ENCODE measurements at regions not wholly inside any gene's neighbourhood (a gene's known extent, or its start where the extent isn't known, plus 50 kb on each side); places are given as distances from the start of the nearest gene placed in this dataset.
A peak's percentile ranks its signal among the peaks of the same experiment; 100 is the strongest.

DNA sequence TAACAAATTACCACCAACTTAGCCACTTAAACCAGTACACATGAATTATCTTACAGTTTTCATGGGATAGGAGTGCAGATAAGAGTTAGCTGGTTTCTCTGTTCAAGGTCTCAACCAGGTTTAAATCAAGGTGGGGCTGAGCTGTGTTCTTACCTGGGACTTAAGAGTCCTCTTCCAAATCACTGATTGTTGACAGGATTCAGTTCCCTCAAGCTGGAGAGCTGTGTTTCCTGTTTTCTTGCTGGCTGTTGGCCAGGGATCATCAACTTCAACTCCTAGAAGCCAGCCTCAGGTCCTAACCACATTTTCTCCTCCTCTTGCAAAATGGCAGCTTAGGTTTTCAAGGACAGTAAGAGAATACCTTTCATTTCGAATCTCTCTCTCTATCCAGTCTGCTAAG, 123.8 kb upstream of the CHRM3 start:
- DNase-seq = no peak

DNA sequence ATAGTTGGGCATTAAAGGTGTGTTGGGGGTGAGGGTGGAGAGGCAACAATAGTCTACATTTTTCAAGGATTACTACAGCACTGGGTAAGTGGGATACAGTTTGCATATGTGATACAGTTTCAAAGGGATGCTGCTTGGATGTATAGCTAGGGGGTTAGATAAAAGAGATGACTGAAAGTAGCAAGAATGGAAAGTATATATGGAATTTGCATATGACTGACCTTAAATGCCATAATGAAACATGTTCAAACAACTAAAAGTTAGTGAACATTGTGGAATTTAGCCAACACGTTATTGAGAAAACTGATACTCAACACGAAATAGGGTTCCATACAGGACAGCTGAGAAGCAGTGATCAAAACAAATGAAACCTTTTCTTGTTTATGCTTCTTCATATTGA, 124.8 kb upstream of the CHRM3 start:
- no peak for DNase-seq

DNA sequence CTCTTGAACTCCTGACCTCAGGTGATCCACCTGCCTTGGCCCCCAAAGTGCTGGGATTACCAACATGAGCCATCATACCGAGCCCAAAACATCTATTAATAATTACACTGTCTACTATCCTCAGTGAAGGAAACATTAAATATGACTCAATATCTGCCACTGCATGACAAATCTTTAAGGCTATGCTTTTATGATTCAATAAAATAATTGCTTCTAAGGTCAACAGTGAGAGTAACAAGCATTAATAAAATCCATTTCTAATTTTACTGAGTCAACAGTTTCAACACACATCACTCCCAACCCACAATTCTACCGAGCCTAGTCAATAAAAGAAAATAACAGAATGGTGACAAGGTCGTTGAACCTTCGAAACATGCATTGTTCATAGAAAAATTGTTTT, 125.5 kb upstream of the CHRM3 start:
- DNase-seq = no peak

DNA sequence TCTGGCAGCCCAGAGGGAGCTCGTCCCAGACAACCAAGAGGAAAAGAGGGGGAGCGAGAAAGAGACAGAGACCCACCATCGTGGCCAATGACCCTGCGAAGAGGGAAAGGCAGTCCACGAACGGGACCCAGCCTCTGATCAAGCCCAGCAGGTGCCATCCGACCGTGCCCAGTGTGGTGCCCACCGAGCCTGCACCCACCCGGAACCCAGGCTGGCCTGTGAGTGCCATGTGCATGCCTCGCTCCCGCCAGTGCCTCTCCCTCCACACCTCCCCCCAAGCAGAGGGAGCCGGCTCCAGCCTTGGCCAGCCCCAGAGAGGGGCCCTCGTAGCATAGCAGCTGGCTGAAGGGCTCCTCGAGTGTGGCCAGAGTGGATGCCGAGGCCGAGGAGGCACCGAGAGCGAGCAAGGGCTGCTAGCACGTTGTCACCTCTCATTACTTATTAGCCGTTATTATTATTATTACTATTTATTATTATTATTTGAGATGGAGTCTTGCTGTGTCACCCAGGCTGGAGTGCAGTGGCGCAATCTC, 130.7 kb upstream of the CHRM3 start:
- no peak for DNase-seq

DNA sequence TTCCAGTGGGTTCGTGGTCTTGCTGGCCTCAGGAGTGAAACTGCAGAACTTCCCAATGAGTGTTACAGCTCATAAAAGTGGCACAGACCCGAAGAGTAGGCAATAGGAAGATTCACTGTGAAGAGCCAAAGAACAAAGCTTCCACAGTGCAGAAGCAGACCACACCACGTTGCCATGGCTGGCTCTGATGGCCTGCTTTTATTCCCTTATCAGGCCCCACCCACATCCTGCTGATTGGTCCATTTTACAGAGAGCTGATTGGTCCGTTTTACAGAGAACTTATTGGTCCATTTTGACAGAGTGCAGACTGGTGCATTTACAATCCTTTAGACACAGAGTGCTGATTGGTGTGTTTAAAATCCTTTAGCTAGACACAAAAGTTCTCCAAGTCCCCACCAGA, 131.4 kb upstream of the CHRM3 start:
- no peak for DNase-seq

DNA sequence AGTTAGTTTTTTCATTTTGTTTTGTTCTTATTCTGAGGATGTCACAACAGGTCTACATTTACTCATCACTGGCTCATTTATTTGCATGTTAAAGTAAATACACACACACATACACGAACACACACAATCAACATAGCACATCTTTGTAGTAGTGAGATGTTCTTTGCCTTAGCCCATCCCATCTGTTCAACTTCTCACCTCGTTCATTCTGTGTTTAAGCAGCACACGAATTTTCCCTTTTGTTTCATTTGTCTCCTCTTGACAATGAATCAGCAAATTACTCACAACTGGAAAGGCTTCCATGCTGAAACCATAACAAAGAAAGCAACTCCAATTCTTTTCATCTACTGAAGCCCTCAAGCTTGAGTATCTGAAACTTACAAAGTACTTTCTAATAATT, 133.3 kb upstream of the CHRM3 start:
- no peak for DNase-seq

DNA sequence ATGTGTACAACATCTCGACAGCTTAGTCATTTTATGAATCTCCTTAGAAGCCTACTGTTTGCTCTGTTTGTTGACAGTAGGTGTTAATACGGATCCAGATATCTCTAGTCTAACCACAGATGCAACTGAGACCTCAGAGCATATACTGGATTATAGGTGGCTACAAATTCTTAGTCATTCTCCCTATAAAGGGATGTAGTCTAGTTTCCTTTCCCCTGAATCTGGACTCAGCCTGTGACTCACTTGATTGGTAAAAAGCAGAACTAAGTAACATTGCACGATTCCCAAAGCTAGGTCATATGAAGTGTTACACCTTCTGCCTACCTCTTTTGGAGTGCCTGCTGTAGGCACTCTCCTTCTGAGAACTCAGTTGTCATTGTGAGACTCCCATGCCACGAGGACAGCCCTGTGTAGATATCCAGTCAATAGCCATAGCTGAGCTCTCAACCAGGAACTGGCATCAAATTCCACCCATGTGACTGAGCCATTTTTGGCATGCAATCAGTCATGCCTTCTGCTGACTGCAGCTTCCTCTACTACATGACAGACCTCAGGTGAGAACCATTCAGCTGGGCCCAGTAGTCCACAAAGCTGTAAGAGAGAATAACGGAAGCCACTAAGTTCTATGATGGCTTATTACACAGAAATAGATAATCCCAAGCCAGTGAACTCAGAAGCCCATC, 135.9 kb upstream of the CHRM3 start:
- no peak for DNase-seq

DNA sequence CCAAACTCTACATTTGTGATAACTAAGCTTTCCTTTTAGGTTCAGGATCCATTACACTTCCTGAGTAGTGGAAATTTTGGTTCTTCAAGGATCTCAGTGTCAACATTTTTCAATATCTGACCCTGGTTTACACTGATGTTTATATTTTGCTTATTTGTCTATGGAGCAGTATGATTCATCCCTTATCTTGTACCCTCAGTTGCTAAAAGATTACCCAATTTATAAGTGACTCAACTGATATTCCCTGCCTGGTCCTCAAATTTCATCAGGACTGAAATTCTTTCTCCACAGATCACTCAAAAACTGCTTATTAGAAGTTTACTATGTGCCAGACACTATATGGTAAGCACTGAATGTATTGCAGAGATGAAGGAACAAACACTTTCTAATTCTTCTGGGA, 139.1 kb upstream of the CHRM3 start:
- peak; percentile 63 for DNase-seq

DNA sequence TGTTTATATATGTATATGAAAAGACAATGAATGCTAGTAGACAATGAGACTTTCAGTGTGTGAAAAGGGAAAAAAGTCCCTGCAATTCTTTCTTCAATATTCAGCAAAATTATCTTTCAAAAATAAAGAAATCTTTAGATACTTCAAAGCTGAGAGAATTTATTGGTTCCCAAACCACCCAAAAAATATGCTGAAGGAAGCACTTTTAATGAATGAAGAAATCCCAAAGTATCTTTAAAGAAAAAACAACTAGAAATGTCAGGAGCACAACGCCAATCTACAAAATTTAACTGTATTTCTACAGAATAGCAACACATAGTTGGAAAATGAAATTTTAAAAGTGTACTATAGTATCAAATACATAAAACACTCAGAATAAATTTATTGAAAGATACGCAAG, 142.3 kb upstream of the CHRM3 start:
- no peak for DNase-seq

DNA sequence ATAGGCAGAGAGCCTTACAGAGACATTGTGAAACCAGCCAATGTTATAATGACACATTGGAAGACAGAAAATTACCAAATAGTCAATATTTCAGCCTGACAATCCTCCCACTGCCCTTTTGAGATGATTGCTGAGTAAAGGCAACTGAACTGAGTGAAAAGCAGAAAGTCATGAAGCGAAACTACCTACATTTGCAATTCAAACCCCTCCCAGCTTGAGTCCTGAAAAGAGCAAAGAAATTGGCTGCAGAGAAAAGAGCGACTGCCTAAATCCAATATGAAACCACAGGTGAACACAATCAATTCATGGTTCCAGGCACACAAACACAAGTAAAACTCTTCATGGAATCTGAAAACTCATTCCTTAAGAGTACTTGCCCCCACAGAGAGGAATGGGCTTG, 143.4 kb upstream of the CHRM3 start:
- no peak for DNase-seq

DNA sequence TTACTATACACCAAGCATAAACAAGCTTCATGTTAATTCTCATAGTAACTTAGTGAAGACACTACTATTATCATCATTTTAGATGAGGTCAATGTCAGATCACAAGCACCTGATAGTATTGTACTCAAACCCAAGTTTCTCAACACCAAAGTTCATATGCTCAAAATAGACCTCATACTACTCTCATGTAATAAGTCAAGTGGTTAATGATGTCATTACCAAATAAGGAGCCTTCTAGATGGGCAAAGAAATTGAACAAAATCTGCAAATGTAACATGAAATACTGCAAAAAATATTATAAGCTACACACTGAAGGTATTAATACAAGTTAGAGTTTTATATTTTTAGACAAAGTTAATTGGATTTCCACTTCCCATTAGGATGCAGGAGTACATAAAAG, 144.0 kb upstream of the CHRM3 start:
- DNase-seq = no peak

DNA sequence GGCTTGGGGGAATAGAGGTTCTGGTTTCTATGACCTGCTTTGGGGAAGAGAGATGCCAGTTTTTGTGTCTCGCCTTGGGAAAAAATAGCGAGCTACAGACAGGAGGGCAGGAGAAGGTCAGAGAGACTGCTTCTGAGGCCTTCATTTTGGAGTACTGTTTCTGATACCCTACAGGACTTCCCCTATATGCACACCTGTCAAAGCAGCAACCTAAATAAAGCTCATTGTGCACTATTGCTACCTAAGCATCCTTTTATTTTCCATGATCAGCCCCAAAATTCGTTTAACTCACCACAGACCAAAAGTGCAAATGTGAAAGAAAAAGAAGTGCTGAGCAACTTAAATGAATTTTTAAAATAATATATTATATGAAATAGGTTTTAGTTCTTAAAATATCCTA, 145.6 kb upstream of the CHRM3 start:
- DNase-seq = no peak

DNA sequence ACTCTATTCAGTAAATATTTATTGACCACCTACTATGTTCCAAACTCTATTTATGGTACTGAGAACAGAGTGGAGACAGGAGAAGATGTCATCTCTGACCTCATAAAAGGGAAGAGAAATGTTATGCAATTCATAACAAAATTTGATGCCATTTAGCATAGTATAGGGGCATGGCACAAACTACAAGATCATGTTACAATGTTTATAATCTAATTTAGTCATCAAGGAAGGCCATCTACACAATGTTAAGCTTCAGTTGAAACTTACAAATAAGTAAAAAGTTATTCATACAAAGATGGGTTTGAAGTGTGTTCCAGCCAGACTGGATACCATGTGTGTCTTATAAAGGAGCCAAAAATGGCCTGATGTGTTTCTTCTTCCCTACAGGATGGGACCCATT, 146.8 kb upstream of the CHRM3 start:
- no peak for DNase-seq

DNA sequence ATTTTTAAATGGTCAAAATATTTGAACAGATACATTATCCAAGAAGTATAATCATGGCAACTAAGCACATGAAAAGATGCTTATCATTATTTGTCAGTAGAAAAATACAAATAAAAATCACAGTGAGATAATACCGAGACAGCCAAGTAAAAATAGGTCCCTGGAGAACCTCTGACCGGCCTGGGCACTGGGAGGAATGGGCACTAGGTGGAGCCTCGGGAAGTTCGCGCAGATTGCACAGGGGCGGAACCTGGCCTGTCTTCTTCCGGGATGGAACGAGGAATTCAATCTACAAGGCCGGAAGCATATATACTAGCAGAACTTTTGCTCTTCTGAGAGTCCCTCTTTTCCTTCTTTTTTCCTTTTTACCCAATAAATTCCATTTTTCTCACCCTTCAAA, 148.5 kb upstream of the CHRM3 start:
- no peak for DNase-seq

DNA sequence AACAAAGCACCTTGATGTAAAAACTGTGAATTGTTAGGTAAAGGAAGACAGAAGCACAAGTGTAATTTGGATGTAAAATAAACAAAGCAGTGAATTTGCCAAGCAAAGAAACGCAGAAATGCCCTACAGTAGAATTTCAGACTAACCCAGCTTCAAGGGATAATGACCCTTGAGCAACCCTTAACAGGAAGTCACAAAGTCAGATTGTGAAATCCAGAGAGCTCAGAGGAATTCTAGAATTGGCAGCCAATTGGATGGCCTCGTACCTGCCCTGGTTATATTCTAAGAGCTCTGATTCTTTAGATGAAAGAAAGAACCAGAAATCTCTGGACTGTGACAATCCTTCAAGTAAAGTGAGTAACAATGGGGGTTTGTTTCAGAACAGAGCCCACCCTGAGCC, 152.7 kb upstream of the CHRM3 start:
- no peak for DNase-seq

DNA sequence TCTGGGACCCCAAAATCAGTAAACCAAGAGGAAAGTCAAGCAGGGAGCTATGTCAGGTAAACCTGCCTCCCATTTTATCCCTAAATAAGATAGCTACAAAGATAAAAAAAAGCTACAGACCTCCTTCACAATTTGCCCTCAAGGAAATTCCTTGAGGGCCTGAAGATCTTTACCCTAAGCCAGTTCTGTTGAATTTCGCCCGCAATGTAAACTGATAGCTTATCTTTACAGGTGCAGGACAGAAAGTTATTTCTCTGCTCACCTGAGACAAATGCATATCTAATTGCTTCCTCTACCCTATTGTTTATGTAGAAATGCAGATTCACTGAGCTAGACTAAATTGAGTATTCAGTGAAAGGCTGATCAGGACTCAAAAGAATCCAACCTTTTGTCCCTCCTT, 153.4 kb upstream of the CHRM3 start:
- DNase-seq = no peak

DNA sequence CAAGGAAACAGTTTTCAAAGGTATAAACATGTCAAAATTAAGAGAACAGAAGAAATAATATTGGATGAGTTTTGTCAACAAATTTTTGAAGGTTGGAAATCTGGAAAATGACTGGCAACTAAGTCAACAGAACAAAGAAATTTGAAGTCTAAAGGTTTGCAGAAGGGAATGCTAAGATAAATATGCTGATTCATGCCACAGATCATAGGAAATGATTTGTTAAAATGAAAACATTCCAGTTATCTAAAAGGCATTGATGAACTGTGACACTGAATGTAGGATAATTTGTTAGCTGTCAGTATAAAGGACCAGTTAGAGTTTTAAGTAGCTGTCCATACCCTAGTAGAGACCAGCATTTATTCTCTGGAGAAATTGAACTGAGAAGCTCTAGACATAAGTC, 157.9 kb upstream of the CHRM3 start:
- DNase-seq = no peak

DNA sequence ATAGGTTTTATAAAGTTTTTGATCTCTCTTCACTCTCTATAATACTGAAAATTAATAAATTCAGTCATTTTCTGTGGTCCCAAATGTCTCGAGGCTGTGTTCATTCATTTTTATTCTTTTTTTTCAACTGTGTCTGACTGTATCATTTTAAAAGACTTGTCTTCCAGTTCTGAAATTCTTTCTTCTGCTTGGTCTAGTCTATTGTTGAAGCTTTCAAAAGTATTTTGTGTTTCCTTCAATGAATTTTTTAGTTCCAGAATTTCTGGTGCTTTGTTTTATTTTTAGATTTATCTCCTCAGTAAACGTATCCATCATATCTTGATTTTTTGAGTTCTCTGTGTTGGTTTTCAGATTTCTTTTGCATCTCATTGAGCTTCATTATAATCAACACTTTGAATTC, 161.0 kb upstream of the CHRM3 start:
- no peak for DNase-seq

DNA sequence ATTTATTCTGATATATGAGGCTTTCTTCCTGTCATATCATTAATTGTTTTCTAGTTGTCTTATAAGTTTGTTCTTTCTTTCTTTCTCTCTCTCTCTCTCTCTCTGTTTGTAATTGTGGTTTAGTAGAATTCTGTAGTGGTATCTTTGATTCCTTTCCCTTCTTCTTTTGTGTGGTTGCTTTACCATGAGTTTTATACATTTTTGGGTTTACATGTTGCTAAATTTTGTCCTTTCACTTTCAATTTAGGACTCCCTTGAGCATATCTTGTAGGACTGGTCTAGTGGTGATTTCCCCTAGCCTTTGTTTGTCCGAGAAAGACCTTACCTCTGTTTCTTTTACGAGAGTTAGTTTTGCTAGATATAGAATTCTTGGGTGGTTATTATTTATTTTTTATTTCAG, 162.3 kb upstream of the CHRM3 start:
- DNase-seq = no peak

DNA sequence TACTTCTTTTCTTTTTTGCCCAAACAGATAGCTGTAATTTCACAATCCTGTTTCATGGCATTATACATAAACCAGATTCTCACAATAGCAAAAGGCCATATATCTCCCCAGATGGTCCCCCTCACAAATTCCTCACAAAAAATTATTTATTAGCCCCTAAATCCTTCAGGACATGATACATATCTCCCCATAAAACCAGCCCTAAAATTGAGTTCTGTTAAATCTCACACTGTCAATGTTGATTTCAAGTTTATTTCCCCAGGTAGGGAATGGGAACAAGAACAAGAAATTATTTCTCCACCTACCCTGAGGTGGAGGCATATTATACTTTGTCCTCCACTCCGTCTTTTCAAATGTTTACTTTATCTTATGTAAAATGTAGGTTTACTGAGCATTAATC, 163.4 kb upstream of the CHRM3 start:
- no peak for DNase-seq

DNA sequence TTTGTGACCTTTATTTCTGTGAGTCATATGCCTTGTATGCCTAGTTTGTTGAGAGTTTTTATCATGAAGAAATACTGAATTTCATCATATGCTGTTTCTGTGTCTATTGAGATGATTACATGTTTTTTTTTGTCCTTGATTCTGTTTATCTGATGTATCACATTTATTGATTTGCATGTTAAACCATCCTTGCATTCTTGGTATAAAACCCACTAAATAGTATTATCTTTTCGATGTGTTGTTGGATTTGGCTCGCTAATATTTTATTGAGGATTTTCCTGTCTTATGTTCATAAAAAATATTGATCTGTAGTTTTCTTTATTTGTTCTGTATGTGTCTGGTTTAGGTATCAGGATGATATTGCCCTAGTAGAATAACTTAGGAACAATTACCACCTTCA, 164.7 kb upstream of the CHRM3 start:
- DNase-seq = no peak

DNA sequence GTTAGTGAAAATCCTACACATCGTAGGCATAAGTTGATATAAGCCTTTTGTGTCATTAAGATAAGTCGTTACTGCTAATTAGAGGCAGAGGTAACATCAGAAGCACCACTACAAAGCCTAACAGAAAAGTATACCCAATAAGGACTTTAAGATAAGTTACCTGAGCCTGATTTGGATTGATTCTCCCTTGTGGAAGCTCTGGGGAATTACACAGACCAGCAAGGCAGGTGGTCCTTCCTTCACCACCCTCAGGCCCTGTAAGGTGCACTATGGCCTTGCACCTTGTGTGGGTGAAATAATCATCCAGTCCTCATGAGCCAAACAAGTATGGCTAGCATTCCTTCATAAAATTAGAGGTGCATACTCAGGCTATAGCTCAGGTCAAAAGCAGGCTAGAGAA, 166.7 kb upstream of the CHRM3 start:
- no peak for DNase-seq

DNA sequence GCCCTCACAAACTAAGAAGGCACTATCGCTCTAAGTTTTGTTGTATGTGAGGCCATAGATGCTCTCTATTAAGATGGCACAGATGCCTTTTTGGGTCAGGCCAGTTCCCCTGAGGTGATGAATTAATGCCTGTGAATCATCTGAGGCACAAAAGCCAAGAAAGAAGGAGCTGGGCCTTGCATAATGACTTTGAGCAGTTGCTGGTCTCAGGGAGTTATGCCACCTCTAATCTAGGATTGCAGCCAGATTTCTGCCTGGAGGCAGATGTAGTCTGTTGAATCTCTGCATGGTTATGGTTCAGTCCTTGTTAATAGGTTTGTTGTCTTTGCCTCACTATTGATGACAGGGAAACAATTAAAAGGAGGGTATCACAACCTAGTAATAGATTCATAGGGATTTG, 168.1 kb upstream of the CHRM3 start:
- DNase-seq = peak; percentile 23

DNA sequence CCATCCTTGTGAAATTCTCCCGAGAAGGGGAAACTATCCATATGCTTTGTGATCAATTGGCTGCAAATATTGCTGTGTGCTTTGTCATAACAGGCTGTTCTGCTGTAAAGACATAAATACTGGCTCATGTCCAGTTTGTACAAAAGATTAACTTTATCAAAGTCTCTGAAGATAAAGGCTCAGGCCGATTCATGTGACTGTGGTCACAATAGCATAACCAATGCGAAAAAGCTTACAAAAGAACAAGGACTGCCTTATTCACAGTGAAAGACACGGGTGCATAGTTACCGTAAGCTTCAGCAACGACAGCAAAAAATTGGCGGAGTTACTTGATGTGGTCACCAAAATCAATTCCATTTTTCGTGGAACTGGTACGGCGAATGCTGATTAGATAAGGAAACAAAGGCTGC, 173.6 kb upstream of the CHRM3 start:
- no peak for DNase-seq

DNA sequence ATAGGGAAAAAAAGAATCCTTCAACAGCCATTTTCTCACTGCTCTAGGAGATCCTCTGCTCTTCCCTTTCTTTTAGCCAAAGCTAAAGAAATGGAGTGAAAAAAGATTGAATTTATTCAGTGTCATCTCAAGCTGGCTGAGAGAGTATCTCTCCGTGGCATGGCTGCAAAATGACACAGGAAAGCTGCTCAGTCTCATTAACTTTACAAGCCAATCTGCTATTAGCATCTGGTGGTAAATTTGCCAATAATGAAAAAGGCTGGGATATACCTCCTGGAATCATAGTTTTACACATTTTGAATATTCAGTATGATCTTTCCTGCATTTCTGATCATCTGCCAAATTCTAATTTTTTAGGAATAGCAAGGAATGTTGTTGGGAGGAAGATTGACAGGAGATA, 176.8 kb upstream of the CHRM3 start:
- no peak for DNase-seq

DNA sequence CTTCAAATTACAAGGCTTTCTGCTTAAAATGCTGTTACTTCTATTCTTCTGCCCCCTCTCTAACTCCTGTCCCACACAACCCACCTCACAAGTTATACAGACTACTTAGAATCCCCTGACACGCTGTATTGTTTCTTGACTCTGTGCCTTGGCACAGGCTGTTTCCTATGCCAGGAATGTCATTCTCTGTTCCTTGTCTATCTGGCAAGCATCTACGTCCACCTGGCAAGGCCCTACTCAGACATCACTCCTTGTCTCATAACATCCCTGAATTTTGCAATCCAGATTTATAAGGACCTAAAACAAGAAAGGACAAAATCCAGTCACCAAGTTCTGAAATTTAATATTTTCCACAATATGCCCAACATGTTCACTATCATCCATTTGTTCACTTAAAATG, 182.0 kb upstream of the CHRM3 start:
- DNase-seq = no peak
